ENCODE measurements at regions not wholly inside any gene's neighbourhood (a gene's known extent, or its start where the extent isn't known, plus 50 kb on each side); places are given as distances from the start of the nearest gene placed in this dataset.

DNA sequence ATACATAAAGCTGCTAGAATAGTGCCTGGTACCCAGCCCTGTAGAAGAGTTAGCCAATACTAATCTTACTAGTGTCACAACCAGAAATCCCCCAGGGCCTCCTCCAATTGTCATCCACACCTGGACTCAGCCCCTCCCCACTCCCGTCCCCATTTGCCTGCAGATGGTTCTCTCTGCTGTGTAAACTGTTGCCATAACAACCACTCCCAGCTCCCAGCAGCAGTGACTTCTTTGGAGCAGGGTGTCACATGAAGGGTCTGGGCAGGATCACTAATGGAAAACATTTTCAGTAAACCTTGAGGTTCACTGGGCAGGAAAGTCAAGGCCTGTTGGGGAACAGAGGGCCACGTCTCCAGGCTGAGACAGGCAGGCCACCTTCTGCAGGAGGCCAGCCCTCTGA is 126.0 kb upstream of the IPO9 start:
- Histone ChIP-seq H3K27ac (ENCODE audit: low read length) (no peak overlapping the region), H3K36me3 (ENCODE audit: control insufficient read depth in 1 of 2, insufficient read depth in 2 of 2, low read length in 2 of 2) (no peaks in the 10 kb centered on the region), H3K4me1 (ENCODE audit: control insufficient read depth in 1 of 2, insufficient read depth in 2 of 2, low read length in 2 of 2) (peaks cover 13 to 18% of the 10 kb centered on the region in 2 donors), H3K27me3 (ENCODE audit: low read depth, low read length) (no peaks in the 10 kb centered on the region), H3K4me3 (ENCODE audit: low read depth in 1 of 2, low read length in 2 of 2) (no peak overlapping the region), H3K9me3 (ENCODE audit: control insufficient read depth in 1 of 2, low read length in 2 of 2) (no peaks in the 10 kb centered on the region)

- H3K27me3 ChIP-seq (ENCODE audit: low read depth, low read length) = no peaks in the 10 kb centered on the region
- no peak overlapping the region for H3K27ac ChIP-seq (ENCODE audit: low read length)
- H3K4me1 ChIP-seq (ENCODE audit: control insufficient read depth in 1 of 2, insufficient read depth in 2 of 2, low read length in 2 of 2) = peaks cover 13 to 24% of the 10 kb centered on the region in 2 donors
- no peaks in the 10 kb centered on the region for H3K9me3 ChIP-seq (ENCODE audit: control insufficient read depth in 1 of 2, low read length in 2 of 2)
- no peaks in the 10 kb centered on the region for H3K36me3 ChIP-seq (ENCODE audit: control insufficient read depth in 1 of 2, insufficient read depth in 2 of 2, low read length in 2 of 2)
- H3K4me3 ChIP-seq (ENCODE audit: low read depth in 1 of 2, low read length in 2 of 2) = peak overlapping the region in 1 of 2 donors; percentile 22
Measured at GRCh38 chr1:201703621-201704438, 125.1 kb upstream of the IPO9 start.

GRCh38 chr1:201704439-201704792 is 124.5 kb upstream of the IPO9 start:
- Histone ChIP-seq H3K27me3 (ENCODE audit: low read depth, low read length) (no peaks in the 10 kb centered on the region), H3K27ac (ENCODE audit: low read length) (no peak overlapping the region)

GRCh38 chr1:201705389-201705788 is 123.6 kb upstream of the IPO9 start:
- Histone ChIP-seq H3K27me3 (ENCODE audit: low read depth, low read length) (no peaks in the 10 kb centered on the region), H3K9me3 (ENCODE audit: control insufficient read depth in 1 of 2, low read length in 2 of 2) (no peaks in the 10 kb centered on the region), H3K36me3 (ENCODE audit: control insufficient read depth in 1 of 2, insufficient read depth in 2 of 2, low read length in 2 of 2) (no peaks in the 10 kb centered on the region), H3K4me1 (ENCODE audit: control insufficient read depth in 1 of 2, insufficient read depth in 2 of 2, low read length in 2 of 2) (peaks cover 13 to 34% of the 10 kb centered on the region in 2 donors), H3K4me3 (ENCODE audit: low read depth in 1 of 2, low read length in 2 of 2) (no peak overlapping the region), H3K27ac (ENCODE audit: low read length) (no peak overlapping the region)

More at GRCh38 chr1:201704439-201704792, 124.5 kb upstream of the IPO9 start:
- Histone ChIP-seq H3K36me3 (ENCODE audit: control insufficient read depth in 1 of 2, insufficient read depth in 2 of 2, low read length in 2 of 2) (no peaks in the 10 kb centered on the region), H3K4me1 (ENCODE audit: control insufficient read depth in 1 of 2, insufficient read depth in 2 of 2, low read length in 2 of 2) (peaks cover 13 to 28% of the 10 kb centered on the region in 2 donors), H3K9me3 (ENCODE audit: control insufficient read depth in 1 of 2, low read length in 2 of 2) (no peaks in the 10 kb centered on the region), H3K4me3 (ENCODE audit: low read depth in 1 of 2, low read length in 2 of 2) (no peak overlapping the region)

- no peaks in the 10 kb centered on the region for H3K9me3 ChIP-seq (ENCODE audit: control insufficient read depth in 1 of 2, low read length in 2 of 2)
- no peak overlapping the region for H3K4me3 ChIP-seq (ENCODE audit: low read depth in 1 of 2, low read length in 2 of 2)
- no peak overlapping the region for H3K27ac ChIP-seq (ENCODE audit: low read length)
- H3K27me3 ChIP-seq (ENCODE audit: low read depth, low read length) = no peaks in the 10 kb centered on the region
- peaks cover 13 to 40% of the 10 kb centered on the region in 2 donors for H3K4me1 ChIP-seq (ENCODE audit: control insufficient read depth in 1 of 2, insufficient read depth in 2 of 2, low read length in 2 of 2)
- H3K36me3 ChIP-seq (ENCODE audit: control insufficient read depth in 1 of 2, insufficient read depth in 2 of 2, low read length in 2 of 2) = no peaks in the 10 kb centered on the region
Measured at GRCh38 chr1:201706109-201706508, 122.8 kb upstream of the IPO9 start.

DNA sequence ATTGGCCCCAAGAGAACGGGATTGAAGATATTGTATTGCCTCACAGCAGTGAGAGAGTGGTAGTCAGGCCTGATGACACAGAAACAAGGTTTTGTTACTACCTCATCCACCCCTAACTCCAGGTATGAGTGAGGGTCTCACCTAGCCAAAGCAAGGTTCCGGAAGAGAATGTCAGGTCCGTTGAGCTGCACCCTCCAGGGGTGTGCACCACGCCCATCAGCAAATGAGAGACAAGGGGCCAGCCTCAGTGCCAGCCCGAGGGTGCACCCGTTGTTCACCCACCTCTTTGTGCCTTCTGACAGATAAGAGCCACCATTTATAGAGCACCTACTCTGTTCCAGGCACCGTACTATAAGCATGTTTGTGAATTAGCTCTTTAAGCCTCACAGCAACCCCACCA is 121.9 kb upstream of the IPO9 start:
- Histone ChIP-seq H3K4me3 (ENCODE audit: low read depth in 1 of 2, low read length in 2 of 2) (no peak overlapping the region), H3K36me3 (ENCODE audit: control insufficient read depth in 1 of 2, insufficient read depth in 2 of 2, low read length in 2 of 2) (no peaks in the 10 kb centered on the region), H3K27ac (ENCODE audit: low read length) (no peak overlapping the region), H3K9me3 (ENCODE audit: control insufficient read depth in 1 of 2, low read length in 2 of 2) (no peaks in the 10 kb centered on the region), H3K4me1 (ENCODE audit: control insufficient read depth in 1 of 2, insufficient read depth in 2 of 2, low read length in 2 of 2) (peaks cover 13 to 48% of the 10 kb centered on the region in 2 donors), H3K27me3 (ENCODE audit: low read depth, low read length) (no peaks in the 10 kb centered on the region)

- Histone ChIP-seq H3K4me3 (ENCODE audit: low read depth in 1 of 2, low read length in 2 of 2) (no peak overlapping the region), H3K36me3 (ENCODE audit: control insufficient read depth in 1 of 2, insufficient read depth in 2 of 2, low read length in 2 of 2) (no peaks in the 10 kb centered on the region), H3K27me3 (ENCODE audit: low read depth, low read length) (no peaks in the 10 kb centered on the region), H3K27ac (ENCODE audit: low read length) (no peak overlapping the region), H3K4me1 (ENCODE audit: control insufficient read depth in 1 of 2, insufficient read depth in 2 of 2, low read length in 2 of 2) (peaks cover 13 to 55% of the 10 kb centered on the region in 2 donors), H3K9me3 (ENCODE audit: control insufficient read depth in 1 of 2, low read length in 2 of 2) (no peaks in the 10 kb centered on the region)
Measured at GRCh38 chr1:201707656-201708055, 121.3 kb upstream of the IPO9 start.

GRCh38 chr1:201708085-201708512 is 120.9 kb upstream of the IPO9 start:
- Histone ChIP-seq H3K36me3 (ENCODE audit: control insufficient read depth in 1 of 2, insufficient read depth in 2 of 2, low read length in 2 of 2) (no peaks in the 10 kb centered on the region), H3K27ac (ENCODE audit: low read length) (no peak overlapping the region), H3K4me3 (ENCODE audit: low read depth in 1 of 2, low read length in 2 of 2) (no peak overlapping the region), H3K4me1 (ENCODE audit: control insufficient read depth in 1 of 2, insufficient read depth in 2 of 2, low read length in 2 of 2) (peaks cover 17 to 54% of the 10 kb centered on the region in 2 donors), H3K9me3 (ENCODE audit: control insufficient read depth in 1 of 2, low read length in 2 of 2) (no peaks in the 10 kb centered on the region), H3K27me3 (ENCODE audit: low read depth, low read length) (no peaks in the 10 kb centered on the region)

- Histone ChIP-seq H3K36me3 (ENCODE audit: control insufficient read depth in 1 of 2, insufficient read depth in 2 of 2, low read length in 2 of 2) (no peaks in the 10 kb centered on the region), H3K4me1 (ENCODE audit: control insufficient read depth in 1 of 2, insufficient read depth in 2 of 2, low read length in 2 of 2) (peaks cover 14 to 52% of the 10 kb centered on the region in 2 donors), H3K27ac (ENCODE audit: low read length) (no peak overlapping the region), H3K4me3 (ENCODE audit: low read depth in 1 of 2, low read length in 2 of 2) (no peak overlapping the region), H3K27me3 (ENCODE audit: low read depth, low read length) (no peaks in the 10 kb centered on the region), H3K9me3 (ENCODE audit: control insufficient read depth in 1 of 2, low read length in 2 of 2) (no peaks in the 10 kb centered on the region)
Measured at GRCh38 chr1:201708691-201709090, 120.3 kb upstream of the IPO9 start.

DNA sequence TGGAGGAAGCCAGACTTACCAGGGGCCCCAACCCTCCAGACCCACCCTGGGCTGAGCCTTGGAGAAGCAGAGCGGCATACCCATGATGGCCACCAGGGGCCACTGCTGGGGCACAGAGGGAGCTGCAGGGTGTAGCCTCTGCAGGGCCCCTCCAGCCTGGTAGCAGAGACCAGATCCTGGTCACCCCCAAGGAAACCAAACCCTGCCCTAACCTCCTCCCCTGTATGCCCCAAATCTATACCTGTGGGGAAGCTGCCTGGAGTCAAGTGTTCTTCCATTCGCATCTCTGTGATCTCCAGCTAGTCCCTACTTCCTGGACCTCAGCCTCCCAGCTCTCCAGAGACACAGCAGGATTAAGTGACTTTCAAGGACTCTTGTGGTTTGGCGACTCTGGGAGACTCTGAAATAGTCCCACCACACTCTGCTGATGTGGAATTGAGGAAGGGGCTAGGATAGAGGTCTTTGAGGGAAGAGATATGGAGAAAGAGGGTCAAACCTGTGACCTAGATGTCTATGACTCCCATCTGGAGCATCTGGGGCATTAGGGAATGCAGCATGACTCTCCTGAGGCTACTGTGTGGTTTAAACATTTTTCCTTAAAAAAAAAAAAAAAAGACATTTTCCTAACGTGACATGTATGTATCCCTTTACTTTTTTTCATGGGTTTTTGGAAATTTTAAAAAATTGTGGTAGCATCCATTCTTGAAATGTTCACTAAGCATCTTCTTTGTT is 119.2 kb upstream of the IPO9 start:
- no peaks in the 10 kb centered on the region for H3K27me3 ChIP-seq (ENCODE audit: low read depth, low read length)
- peaks cover 0 to 6% of the 10 kb centered on the region in 2 donors for H3K36me3 ChIP-seq (ENCODE audit: control insufficient read depth in 1 of 2, insufficient read depth in 2 of 2, low read length in 2 of 2)
- H3K4me1 ChIP-seq (ENCODE audit: control insufficient read depth in 1 of 2, insufficient read depth in 2 of 2, low read length in 2 of 2) = peaks cover 16 to 53% of the 10 kb centered on the region in 2 donors
- no peak overlapping the region for H3K4me3 ChIP-seq (ENCODE audit: low read depth in 1 of 2, low read length in 2 of 2)
- H3K9me3 ChIP-seq (ENCODE audit: control insufficient read depth in 1 of 2, low read length in 2 of 2) = no peaks in the 10 kb centered on the region
- no peak overlapping the region for H3K27ac ChIP-seq (ENCODE audit: low read length)

GRCh38 chr1:201710632-201711597 is 118.0 kb upstream of the IPO9 start:
- H3K27ac ChIP-seq (ENCODE audit: low read length) = no peak overlapping the region
- H3K36me3 ChIP-seq (ENCODE audit: control insufficient read depth in 1 of 2, insufficient read depth in 2 of 2, low read length in 2 of 2) = peaks cover 0 to 6% of the 10 kb centered on the region in 2 donors
- peaks cover 25 to 65% of the 10 kb centered on the region in 2 donors for H3K4me1 ChIP-seq (ENCODE audit: control insufficient read depth in 1 of 2, insufficient read depth in 2 of 2, low read length in 2 of 2)
- no peaks in the 10 kb centered on the region for H3K9me3 ChIP-seq (ENCODE audit: control insufficient read depth in 1 of 2, low read length in 2 of 2)
- H3K4me3 ChIP-seq (ENCODE audit: low read depth in 1 of 2, low read length in 2 of 2) = no peak overlapping the region
- H3K27me3 ChIP-seq (ENCODE audit: low read depth, low read length) = no peaks in the 10 kb centered on the region
